Tibial nerve (tissue), 3 donors: ENCODE measurements at regions not wholly inside any gene's neighbourhood (a gene's known extent, or its start where the extent isn't known, plus 50 kb on each side); places are given as distances from the start of the nearest gene placed in this dataset.

Experiments used
- POLR2A ChIP-seq, 2 donors: fragments of 450-650 bp; IDR thresholded peaks; one replicate each; pipeline ENCODE4 v1.6.1; 2017; ENCODE audit warnings: antibody characterized with exemption in 2 of 2, mild to moderate bottlenecking in 2 of 2, moderate library complexity in 2 of 2
- TF ChIP-seq, protein P1 (sequence below), 5 experiments: fragments of 200-600 bp in 3 of 5; fragments of 450-650 bp in 2 of 5; sonication (generic) in 3 of 5; IDR thresholded peaks; one replicate each; pipeline ENCODE4 v1.5.1; 2016 to 2019; ENCODE audit warnings: antibody characterized with exemption in 5 of 5, mild to moderate bottlenecking in 3 of 5, moderate library complexity in 2 of 5

DNA sequence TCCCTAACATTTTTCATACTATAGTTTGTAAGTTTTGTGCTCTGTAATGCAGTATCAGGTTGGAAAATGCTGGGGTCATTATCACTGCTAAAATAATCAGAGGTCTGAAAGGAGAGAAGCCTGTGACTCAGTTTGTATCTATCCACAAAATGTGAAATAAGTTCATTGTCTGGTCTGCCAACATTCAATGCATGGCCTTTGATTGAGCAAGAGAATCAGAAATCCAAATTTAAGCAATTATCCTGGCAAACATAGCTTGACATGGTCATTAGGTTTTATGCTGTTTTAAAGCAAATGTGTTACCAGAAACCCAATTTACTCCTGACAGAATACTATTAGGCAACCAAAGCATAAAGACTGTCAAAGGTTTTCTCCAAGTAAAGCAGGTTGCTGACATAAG is 709.7 kb upstream of the SEMA3D start:
- TF ChIP-seq, protein P1, sequence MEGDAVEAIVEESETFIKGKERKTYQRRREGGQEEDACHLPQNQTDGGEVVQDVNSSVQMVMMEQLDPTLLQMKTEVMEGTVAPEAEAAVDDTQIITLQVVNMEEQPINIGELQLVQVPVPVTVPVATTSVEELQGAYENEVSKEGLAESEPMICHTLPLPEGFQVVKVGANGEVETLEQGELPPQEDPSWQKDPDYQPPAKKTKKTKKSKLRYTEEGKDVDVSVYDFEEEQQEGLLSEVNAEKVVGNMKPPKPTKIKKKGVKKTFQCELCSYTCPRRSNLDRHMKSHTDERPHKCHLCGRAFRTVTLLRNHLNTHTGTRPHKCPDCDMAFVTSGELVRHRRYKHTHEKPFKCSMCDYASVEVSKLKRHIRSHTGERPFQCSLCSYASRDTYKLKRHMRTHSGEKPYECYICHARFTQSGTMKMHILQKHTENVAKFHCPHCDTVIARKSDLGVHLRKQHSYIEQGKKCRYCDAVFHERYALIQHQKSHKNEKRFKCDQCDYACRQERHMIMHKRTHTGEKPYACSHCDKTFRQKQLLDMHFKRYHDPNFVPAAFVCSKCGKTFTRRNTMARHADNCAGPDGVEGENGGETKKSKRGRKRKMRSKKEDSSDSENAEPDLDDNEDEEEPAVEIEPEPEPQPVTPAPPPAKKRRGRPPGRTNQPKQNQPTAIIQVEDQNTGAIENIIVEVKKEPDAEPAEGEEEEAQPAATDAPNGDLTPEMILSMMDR (IDR thresholded peaks at IDR 0.05): no peak
- no peak for TF ChIP-seq POLR2A (IDR thresholded peaks at IDR 0.05)
